ENCODE measurements at regions not wholly inside any gene's neighbourhood (a gene's known extent, or its start where the extent isn't known, plus 50 kb on each side); places are given as distances from the start of the nearest gene placed in this dataset.
"Not testable (repeated sequence)": the region's sequence is repeated elsewhere in the genome, so short reads cannot be mapped to it uniquely, and the experiment has no call there.

DNA sequence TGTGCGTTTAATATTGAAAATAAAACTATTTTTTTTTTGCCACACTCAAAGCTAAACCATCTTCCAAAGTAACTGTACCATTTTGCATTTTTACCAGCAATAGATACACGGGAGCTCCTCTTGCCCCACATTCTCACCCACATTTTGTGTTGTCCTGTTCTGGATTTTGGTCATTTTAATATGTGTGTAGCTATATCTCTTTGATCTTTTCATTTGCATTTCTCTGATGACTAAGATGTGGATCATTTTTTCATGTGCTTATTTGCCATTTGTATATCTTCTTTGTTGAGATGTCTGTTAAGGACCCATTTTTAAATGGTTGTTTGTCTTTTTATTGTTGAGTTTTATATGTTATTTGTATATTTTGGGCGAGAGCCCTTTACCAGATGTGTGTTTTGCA, 1543.5 kb downstream of the GRIK2 start:
- intact Hi-C loops (cut with DNase I), result no loop called here
- 59% methylated on average over 3 of the region's 3 CpGs for WGBS
- no peaks in the 10 kb centered on the region for H3K36me3 ChIP-seq
- H3K27me3 ChIP-seq, result no peaks in the 10 kb centered on the region
- H3K9me3 ChIP-seq, result no peaks in the 10 kb centered on the region
- no peak overlapping the region for H3K4me3 ChIP-seq
- no peak for DNase-seq (ENCODE audit: extremely low spot score)
- H3K4me1 ChIP-seq, result no peaks in the 10 kb centered on the region
- TF ChIP-seq POLR2AphosphoS5 (IDR thresholded peaks at IDR 0.05) (no peak), POLR2A (IDR thresholded peaks at IDR 0.05; ENCODE audit: low read depth) (no peak), EP300 (IDR thresholded peaks at IDR 0.05) (no peak)
- TF ChIP-seq, protein P1, sequence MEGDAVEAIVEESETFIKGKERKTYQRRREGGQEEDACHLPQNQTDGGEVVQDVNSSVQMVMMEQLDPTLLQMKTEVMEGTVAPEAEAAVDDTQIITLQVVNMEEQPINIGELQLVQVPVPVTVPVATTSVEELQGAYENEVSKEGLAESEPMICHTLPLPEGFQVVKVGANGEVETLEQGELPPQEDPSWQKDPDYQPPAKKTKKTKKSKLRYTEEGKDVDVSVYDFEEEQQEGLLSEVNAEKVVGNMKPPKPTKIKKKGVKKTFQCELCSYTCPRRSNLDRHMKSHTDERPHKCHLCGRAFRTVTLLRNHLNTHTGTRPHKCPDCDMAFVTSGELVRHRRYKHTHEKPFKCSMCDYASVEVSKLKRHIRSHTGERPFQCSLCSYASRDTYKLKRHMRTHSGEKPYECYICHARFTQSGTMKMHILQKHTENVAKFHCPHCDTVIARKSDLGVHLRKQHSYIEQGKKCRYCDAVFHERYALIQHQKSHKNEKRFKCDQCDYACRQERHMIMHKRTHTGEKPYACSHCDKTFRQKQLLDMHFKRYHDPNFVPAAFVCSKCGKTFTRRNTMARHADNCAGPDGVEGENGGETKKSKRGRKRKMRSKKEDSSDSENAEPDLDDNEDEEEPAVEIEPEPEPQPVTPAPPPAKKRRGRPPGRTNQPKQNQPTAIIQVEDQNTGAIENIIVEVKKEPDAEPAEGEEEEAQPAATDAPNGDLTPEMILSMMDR (IDR thresholded peaks at IDR 0.05), result no peak
- H3K27ac ChIP-seq (replicated peaks in 1 of 4), result no peak overlapping the region

DNA sequence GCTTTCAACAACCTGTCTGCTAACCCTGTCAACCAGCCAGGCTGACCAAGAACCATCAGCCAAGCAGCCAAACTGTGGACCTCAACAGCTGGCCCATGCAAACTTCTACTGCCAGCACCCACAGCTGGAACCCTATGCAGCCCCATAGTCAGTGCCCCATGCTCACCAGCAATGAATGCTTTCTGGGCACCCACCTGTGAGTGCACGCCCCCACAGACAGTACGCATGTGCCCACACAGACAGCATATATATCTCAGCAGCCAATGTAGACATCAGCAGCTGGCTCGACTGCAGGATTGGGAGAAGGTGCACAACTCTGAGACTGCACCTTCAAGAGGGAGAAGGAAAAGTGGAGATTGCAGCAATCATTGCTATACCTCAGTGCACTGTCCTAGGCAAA, 1534.6 kb downstream of the GRIK2 start:
- no peaks in the 10 kb centered on the region for H3K4me1 ChIP-seq
- no peaks in the 10 kb centered on the region for H3K9me3 ChIP-seq
- H3K27me3 ChIP-seq, result no peaks in the 10 kb centered on the region
- no peak overlapping the region for H3K4me3 ChIP-seq
- no peak overlapping the region for H3K27ac ChIP-seq (replicated peaks in 1 of 4)
- intact Hi-C loops (cut with DNase I), result no loop called here
- no peaks in the 10 kb centered on the region for H3K36me3 ChIP-seq
- TF ChIP-seq EP300 (IDR thresholded peaks at IDR 0.05), result no peak
- TF ChIP-seq, protein P1 (IDR thresholded peaks at IDR 0.05), result no peak
- no peak for TF ChIP-seq POLR2A (IDR thresholded peaks at IDR 0.05; ENCODE audit: low read depth)
- no peak for TF ChIP-seq POLR2AphosphoS5 (IDR thresholded peaks at IDR 0.05)
- 92% methylated on average over 2 of the region's 3 CpGs for WGBS
- no peak for DNase-seq (ENCODE audit: extremely low spot score)

DNA sequence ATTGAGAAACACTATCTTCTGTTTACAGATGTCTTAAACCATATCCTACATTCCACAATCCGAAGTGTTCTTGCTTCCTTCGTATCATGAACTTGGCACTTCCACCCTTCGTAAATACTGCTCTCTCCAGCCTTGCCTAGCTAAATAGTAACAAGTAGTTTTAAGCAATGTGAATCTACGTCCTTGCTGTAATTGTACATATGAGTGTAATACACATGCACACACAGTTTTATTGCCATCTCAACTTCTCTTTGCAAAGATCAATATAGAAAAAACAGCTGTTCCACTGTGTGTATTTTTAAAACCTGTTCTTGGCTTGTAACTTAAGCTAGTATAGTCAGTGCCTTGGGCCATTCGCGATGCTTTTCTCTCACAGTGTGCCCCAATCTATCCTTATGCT, 1524.7 kb downstream of the GRIK2 start:
- no peak for DNase-seq (ENCODE audit: extremely low spot score)
- Histone ChIP-seq H3K4me1 (no peaks in the 10 kb centered on the region), H3K9me3 (peaks cover 0 to 5% (median 0%) of the 10 kb centered on the region in 4 donors), H3K36me3 (no peaks in the 10 kb centered on the region), H3K4me3 (no peak overlapping the region), H3K27ac (replicated peaks in 1 of 4) (no peak overlapping the region), H3K27me3 (no peaks in the 10 kb centered on the region)
- WGBS, result 76% methylated on average over 6 of the region's 6 CpGs
- TF ChIP-seq POLR2A (IDR thresholded peaks at IDR 0.05; ENCODE audit: low read depth), result no peak
- TF ChIP-seq, protein P1 (IDR thresholded peaks at IDR 0.05), result no peak
- TF ChIP-seq EP300 (IDR thresholded peaks at IDR 0.05), result no peak
- TF ChIP-seq POLR2AphosphoS5 (IDR thresholded peaks at IDR 0.05), result no peak
- intact Hi-C loops (cut with DNase I), result no loop called here

GRCh38 chr6:102911571-102911970, 1518.1 kb downstream of the GRIK2 start:
- no peaks in the 10 kb centered on the region for H3K27me3 ChIP-seq
- TF ChIP-seq EP300 (IDR thresholded peaks at IDR 0.05) (no peak), POLR2AphosphoS5 (IDR thresholded peaks at IDR 0.05) (no peak), POLR2A (IDR thresholded peaks at IDR 0.05; ENCODE audit: low read depth) (no peak)
- TF ChIP-seq, protein P1 (IDR thresholded peaks at IDR 0.05), result no peak
- no peaks in the 10 kb centered on the region for H3K36me3 ChIP-seq
- intact Hi-C loops (cut with DNase I), result no loop called here
- peaks cover 0 to 5% (median 0%) of the 10 kb centered on the region in 4 donors for H3K9me3 ChIP-seq
- DNase-seq (ENCODE audit: extremely low spot score), result no peak
- H3K4me3 ChIP-seq, result no peak overlapping the region
- H3K4me1 ChIP-seq, result no peaks in the 10 kb centered on the region
- no peak overlapping the region for H3K27ac ChIP-seq (replicated peaks in 1 of 4)

- H3K27ac ChIP-seq (replicated peaks in 1 of 4); H3K27me3 ChIP-seq; DNase-seq (ENCODE audit: extremely low spot score); H3K4me1 ChIP-seq; H3K4me3 ChIP-seq; H3K36me3 ChIP-seq; intact Hi-C loops (cut with DNase I); H3K9me3 ChIP-seq: not testable (repeated sequence)
- WGBS, result 92% methylated on average over 14 of the region's 38 CpGs
Measured at GRCh38 chr6:102910701-102911139, 1517.2 kb downstream of the GRIK2 start.

All from esophagus muscularis mucosa (tissue), 4 donors.